NCI-H2107 treated with DMSO at 0.1 percent for 48 hours (cell line): ENCODE measurements at regions not wholly inside any gene's neighbourhood (a gene's known extent, or its start where the extent isn't known, plus 50 kb on each side); places are given as distances from the start of the nearest gene placed in this dataset.
"Not testable (repeated sequence)": the region's sequence is repeated elsewhere in the genome, so short reads cannot be mapped to it uniquely, and the experiment has no call there.

Source experiments
- DNase-seq: peaks from one replicate; lab custom pipeline; 2025; ENCODE audit not compliant: unreplicated experiment; lab: John Stamatoyannopoulos, UW

DNA sequence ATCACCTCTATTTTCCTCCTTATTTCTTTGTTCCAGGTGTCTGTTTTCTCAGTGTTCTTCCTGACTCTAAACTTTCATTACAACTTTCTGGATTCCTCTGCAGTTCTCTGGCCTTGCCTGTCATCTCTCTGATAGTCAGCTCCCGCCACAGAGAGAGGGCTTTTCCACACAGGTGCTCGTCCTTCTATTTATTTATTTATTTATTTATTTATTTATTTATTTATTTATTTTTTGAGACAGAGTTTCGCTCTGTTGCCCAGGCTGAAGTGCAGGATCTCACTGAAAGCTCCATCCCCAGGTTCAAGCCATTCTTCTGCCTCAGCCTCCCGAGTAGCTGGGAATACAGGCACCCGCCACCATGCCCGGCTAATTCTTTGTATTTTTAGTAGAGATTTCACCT is 554.5 kb downstream of the RPS29 start:
- DNase-seq, result not testable (repeated sequence)

DNA sequence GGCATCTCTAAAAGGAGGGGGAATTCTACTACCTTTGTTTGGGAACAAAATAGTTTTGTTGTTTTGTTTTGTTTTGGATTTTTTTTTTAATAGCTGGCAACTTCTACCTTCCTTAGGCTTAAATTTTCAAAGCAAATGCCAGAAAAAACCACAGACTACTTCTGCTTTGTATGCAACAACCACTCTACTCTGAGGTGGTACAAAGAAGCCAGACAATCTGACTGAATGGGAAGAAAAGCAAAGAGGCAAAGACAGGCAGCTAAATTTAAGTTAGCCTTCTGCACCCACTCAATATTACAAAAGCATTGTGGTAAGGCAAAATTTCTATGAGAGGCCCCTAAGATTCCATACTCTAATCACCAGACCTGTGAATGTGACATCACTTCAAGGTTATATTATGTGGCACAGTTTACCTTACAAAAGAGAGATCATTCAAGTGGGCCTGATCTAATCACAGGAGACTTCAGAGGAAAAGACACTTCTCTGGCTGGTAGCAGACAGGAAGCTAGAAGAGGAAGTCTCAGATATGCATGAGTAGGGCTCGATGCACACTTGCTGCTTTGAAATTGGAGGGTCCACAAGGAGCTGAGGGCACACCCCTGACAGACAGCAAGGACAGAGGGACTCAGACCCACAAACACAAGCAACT is 566.6 kb downstream of the RPS29 start:
- no peak for DNase-seq

DNA sequence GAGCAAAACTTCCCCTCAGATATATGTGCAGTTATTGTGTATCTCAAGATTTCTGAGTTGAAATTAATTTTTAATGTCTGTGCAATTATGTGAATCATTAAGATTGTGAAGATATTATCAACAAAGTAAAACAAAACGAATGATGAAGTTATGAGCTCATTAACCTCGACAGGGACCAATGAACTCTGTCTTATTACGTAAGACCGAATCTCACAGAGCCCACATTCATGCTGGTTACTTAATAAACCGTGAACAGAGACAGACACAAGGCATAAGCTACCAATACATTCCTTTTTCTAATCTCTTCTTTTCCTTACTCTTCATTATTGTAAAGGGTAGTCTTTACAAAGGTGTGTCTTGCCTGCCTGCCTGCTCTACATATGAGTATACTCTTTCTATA is 568.7 kb downstream of the RPS29 start:
- no peak for DNase-seq

DNA sequence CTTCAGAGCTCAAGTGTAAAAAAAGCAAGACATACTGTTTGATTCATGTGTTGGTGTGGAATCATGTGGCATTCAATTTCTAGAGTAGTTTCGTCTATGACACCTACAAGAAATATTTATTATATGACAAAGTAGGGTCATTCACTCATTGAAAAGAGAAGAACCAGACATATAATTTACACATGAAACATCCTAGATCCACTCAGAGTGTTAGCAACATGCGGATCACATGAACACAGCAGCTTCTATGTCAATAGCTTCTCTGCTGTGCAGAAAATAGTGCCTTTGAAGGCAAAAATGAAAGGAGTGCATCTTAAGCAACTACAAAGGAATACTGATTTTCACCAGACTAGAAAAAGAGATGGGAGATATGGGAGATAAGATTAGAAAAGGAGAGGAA is 569.8 kb downstream of the RPS29 start:
- no peak for DNase-seq

DNA sequence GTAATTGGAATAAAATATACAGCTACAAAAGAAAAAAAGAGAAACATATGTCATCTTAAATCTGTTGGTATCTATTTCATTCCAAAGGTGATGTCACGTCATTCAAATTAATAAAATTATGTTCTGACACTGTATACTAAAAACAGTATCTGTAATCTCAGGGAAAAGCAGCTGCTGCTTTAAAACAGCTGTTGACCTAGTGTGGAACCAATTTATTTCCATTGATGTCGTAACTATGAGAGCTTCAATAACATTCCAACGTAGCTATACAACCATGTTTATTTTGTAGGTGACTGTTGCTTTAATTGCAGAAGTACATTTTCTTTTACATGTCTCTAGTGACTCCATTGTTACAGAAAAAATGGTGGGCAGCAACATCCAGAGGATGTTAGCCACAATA is 571.7 kb downstream of the RPS29 start:
- no peak for DNase-seq

DNA sequence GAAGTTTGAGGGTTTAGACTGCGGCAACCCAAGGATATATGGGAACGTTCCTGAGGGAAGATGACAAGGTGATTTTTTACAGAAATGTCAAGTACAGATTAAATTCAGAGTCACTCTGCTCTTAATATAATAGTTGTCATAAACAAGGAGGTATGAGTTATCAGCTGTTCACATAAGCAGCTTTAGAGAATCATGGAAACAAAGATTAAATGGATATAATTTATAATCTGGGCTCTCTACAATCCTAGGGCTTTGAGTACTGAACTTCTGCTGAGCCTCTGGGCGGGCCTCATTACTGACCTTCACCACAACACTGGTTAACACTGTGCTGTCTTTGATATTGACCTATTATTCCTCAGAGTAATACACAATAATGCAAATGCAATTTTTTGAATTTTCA is 577.8 kb downstream of the RPS29 start:
- DNase-seq, result no peak

DNA sequence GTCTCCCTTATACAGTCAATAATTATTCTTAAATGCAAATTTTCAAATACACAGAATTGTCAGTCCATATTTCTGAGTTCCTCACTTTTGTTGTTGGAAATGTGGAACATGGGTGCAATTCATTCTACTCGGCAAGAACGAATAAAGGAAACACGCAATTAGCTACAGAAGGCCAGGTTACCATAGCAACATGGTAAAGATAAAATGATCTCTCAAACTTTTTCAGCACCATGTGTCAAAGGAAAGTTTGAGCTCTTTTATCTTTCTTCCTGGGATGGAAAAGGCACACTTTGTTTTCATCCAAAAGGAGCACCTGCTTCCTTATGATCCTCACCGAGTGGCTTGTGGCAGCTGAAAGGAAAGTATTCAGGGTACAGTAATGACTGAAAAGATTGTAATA is 595.0 kb downstream of the RPS29 start:
- no peak for DNase-seq

DNA sequence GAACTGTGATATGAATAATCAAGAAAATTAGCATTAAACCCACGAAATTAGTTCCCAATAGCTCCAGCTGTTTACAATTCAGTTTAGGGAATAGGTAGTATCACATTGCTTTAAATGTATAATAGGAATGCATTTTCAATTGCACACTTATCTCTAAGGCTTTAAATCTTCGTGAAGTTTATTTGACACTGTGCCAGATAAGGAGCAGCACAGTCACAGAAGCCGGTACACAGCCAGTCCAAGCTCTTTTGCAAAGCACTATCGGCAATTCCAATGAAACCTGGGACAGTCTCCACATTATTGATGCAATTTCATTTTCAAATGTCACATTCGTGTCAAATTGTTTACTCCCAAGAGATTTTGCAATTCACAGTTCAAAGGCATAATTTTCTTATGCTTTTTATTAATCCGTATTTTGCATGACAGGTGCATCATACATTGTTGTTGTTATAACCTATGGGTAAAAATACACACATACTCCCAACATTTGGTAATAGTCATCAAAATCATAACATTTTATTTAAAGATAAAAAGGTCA is 602.8 kb downstream of the RPS29 start:
- no peak for DNase-seq

DNA sequence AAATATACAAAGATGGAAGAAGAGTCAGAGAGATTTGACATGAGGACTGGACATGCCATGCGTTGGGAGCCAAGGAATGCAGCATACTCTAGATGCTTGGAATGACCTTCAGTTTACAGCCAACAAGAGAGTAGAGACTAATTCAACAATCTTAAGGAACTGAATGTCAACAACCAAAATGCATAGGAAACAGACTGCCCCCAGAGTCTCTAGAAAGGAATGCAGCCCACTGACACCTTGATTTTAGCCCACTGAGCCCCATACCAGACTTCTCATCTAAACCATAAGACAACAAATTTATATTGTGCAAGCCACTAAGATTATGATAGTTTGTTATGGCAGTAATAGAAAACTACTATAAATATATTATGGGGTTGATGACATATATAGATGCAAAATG is 611.2 kb downstream of the RPS29 start:
- no peak for DNase-seq

DNA sequence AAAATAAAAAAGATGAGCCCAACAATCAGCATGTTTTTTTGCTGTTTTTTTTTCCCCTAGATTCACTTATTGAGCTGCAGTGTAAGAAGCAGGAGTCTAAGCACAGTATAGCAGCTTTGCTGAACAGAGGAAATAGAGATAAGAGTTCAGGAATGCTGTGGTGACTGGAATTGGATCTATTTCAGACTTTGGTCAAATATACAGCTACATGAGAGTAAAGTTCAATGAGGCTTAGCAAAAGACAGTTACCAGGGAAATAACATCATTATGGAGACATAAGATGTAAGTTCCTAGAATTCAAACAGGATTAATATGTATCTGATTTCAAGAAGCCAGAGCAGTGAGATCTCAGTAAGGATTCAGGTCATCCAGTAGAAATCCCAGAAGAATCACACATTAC is 613.0 kb downstream of the RPS29 start:
- DNase-seq, result no peak

DNA sequence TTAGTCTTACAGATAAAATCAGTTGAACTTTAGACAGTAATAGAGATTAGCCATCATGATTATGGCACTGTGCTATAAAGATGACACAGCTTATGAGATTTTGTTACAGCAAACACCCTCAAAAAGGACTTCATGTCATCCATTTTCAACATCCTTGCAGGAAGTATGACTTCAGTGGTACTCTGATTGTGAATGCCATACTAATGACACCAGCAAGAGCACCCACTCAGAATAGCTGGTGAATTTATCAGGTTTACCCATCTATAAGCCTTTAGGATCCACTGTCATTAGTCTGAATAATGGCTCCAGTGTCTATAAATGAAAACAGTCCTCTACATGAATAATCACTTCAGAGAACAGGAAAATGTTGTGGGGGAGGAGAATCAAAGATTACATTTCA is 615.2 kb downstream of the RPS29 start:
- no peak for DNase-seq

DNA sequence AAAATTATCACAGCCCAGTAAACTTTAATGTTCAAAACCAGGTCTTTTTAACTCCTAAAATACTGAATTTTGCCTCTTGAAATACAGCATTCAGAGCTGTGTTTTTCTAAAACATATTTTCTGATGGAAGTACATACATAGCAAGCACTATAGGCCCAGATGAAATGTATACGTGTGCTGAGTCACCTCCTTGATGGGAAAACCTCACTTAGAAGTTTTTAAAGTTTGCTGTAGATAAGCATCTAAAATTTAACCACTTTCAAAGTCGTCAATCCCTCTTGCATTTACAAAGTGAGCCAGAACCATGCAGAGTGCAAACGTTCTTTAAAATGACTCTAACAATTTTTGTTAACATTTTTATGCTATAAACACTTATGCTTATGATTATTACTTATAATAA is 618.8 kb downstream of the RPS29 start:
- no peak for DNase-seq

DNA sequence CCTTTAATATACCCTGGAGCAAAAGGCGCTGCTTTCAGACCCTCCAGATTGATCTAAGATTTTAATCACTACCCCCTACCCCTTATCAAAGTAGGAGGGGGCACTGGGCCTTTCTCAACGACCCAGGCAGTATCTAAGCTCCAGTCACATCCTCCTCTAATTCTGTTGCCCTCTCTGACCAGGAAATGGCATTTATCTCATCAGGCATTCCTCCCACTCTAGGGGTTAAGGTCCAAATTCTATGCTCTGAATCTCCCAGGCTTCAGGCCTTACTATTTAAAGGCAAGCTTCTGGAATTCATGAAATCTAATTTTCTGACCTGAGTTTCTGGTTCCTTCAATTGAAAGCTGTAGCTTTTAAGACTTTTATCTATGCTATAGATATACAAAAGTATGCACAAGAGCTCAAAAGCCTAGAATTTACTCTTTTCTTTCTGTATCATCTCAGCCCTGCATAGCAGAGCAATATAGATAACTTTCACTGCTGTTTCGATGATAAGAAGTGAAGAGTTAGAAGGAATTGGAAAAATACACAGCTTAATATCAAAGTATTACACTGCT is 622.9 kb downstream of the RPS29 start:
- DNase-seq, result no peak

DNA sequence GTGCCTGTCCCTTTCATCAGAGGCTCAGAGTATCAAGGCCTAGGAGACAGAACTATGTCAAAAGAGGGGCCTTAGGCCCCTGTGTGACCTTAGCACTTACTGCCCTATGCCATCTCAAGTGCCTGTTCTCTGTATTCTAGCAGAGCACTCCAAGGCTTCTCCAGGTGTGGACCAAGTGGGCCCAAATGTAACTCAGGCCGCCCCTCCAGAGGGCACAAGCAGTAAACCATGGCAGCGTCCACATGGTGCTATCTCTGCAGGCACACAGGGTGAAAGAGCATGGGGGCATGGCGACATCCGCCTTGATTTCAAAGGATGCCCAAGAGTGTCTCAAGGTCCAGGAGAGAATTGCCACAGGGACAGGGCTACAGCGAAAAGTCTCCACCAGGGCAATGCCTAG is 628.7 kb downstream of the RPS29 start:
- DNase-seq, result no peak

DNA sequence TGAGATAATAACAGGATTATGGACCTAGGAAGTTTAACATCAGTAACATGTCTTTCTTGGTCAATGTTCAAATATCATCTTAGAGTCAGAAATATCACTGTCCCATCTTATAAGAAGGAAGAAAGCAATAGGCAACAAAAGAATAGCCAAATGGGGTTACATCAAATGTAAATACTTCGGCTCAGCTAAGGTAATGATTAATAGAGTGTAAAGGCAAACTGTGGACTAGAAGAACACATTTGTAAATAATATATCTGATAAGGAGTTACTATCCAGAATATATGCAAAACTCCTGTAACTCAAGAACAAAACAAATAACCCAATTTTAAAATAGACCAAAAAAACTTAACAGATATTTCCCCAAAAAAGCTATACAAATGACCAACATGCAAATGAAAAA is 630.3 kb downstream of the RPS29 start:
- no peak for DNase-seq

DNA sequence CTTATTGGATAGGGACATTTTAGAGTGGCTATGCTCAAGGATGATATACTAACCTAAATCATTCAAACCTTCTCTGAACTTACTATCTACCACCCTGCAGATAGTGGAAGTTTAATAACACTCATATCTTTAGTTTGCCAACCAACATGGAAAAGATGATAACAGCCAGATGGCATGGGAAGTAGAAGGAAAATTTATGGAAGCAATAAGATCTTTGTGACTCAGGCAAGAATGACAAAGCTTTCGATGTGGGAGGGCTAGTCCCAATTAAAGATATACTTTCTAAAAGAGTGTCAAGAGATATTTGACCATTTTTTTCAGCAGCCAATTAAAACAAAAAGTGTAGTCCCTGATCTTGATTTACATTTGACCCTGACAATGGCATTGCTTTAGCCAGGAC is 631.7 kb downstream of the RPS29 start:
- DNase-seq, result no peak

DNA sequence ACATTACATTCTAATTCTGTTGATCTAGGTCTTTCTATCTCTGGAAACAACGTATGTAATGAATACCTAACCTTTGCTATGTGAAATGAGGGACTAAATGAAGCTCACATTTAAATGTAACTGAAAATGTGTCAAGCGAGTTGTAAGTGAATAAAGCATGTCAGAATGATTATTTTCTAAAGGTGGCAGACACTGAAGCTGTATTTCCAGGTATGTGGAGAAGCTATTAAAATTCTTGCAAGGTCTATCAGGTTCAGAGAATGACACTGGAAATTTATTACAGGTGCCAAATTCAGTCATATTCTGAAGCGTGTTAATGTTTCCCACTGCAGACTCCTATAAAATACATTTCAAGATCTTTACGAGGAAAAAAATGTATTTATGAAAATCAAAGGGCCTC is 641.4 kb downstream of the RPS29 start:
- DNase-seq, result no peak

DNA sequence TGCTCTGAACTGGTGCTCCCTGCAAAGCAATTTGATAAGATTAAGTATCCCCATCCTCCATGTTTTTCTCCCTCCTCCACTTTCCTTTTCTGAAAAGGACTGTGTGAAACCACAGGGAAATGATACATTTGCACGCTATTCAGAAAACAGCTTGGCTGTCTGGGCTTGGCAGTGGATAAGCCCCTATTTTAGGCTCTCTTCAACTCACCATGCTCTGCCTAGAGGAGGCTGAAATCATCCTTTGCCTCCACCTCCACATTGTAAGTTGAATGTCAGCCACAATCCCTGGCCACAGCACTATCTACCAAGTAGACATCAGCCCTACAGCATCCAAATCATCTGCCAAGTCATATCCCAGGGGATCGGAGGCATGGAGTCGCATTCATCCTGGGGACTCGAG is 642.3 kb downstream of the RPS29 start:
- DNase-seq, result no peak

DNA sequence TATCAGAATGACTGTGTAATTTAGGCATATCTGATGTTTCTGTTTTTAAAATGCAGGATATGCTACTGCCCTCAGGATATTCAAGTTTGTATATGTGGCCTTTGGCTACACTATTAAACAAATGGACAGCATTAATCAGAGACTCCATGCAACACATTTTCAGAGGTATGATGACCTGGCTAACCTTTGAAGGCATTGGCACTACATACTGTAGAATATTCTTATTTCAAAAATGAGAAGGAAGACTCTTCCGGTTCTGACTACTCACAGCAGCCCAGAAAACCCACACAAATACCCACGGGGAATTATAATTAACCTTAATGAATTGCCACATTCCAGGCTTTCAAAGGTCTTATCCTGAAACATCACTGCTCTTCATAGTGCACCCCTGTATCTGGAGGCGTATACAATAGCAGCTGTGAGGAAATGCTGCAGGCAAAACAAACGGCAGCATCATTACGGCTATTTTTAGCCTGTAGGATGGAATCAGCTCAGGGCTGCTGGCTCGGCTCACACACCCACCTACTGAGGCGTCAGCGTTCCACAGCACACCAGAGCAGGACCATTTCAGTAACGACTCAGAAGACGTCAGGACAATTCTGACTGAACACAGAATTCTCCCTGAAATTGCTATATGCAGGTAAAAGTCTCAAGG is 648.5 kb downstream of the RPS29 start:
- DNase-seq, result no peak

DNA sequence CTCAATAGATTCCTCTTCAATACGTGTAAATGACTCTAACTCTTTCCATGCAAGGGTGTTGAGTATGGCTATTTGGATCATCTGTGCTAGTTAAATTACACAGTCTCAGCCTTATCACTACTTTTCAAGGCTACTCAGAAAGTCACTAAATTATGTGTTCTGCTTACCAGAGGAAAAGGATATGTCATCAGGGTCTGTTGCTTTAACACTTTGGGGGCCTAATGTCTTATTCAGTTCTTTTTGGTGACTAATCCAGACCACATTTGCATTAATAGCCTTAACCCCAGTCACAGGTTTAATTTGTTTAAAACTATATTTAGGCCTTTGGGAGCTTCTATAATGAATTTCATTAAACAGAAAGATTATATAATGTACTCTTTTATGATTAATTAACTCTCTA is 649.3 kb downstream of the RPS29 start:
- no peak for DNase-seq

DNA sequence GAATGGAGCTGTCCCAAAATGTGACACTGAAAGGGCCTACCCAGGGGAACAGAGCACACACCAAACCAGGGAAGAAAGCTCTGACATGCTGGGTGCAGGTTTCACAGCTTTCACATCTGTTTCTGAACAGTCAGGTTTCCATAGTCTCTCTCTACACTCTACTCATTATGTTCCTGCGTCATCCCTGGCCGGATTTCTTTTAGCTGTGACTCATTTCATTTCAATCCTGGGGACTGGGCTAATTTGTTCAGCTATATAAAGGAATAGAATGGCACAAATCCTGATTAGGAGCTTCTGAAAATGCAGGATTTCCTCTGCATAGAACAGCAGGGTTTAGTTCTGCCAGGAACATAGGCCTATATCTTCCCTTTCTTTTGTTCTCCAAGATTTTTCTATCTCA is 649.8 kb downstream of the RPS29 start:
- no peak for DNase-seq

DNA sequence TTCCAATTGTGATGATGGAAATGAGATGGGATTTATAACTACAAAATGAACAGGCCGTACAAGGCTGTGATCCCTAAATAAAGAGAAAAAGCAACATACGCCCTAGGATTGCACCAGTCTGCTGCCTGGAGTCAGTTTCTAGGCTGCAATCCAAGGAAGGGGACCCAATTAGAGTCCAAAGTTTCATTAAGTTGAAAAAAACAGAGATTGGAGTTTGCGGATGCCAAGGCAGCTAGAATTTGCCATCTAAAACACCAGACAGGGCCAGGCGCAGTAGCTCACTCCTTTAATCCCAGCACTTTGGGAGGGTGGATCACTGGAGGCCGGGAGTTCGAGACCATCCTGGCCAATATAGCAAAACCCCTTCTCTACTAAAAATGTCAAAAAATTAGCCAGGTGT is 661.0 kb downstream of the RPS29 start:
- no peak for DNase-seq

DNA sequence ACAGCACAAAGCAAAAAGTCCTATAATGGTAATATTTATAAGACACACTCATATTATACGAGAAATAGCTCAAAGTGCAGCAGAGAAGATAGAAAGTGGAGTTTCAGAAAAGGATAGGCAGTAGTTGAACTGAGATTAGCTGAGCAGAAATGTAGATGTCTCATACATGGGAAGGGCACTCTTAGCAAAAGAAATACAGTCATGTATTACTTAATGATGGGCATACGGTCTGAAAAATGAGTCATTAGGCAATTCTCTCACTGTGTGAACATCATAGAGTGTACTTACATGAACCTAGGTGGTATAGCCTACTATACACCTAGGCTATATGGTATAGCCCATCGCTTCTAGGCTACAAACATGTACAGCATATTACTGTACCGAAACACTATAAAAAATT is 671.3 kb downstream of the RPS29 start:
- no peak for DNase-seq
